NCI-H1105 treated with DMSO at 0.1 percent for 48 hours (cell line): ENCODE measurements at regions not wholly inside any gene's neighbourhood (a gene's known extent, or its start where the extent isn't known, plus 50 kb on each side); places are given as distances from the start of the nearest gene placed in this dataset.
A peak's percentile ranks its signal among the peaks of the same experiment; 100 is the strongest.

Experiments
- DNase-seq: peaks from one replicate; lab custom pipeline; 2025; lab: John Stamatoyannopoulos, UW

DNA sequence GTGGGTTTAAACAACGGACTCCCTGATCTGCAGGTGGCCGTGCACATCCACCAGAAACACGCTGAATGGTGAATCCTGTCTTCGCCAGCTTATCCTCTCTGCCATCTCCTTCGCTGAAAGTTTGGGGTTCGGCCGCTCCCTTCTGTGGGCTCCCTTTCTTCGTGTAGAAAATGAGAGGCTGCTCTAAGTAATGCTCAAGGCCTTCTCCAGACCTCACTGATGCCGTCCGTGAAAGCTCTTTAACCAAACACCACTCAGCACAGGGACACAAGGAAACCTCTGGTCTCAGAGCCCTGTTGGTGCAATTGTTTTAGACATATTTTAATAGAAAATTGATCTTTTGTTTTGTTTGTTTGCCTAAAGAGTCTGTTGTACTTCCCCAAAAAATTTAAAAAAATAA is 596.5 kb downstream of the IRX1 start:
- no peak for DNase-seq

DNA sequence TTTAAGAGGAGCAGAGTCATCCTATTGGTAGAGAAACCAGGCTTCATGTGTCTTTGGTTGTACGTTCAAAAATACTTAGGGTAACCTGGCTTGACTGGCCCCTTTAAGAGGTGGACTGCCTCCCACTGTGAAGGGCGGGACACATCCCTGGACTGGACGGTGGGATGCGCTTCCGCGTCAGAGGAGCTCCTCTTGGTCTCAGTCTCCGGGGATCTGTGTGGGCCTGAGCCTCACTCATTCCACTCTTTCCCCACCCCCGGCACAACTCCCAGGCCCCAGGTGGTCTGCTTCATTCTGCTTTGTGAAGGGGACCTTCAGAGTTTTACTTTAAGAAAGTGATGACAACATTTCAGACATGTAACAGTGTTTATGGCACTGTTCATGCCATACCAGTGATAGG is 601.1 kb downstream of the IRX1 start:
- no peak for DNase-seq

DNA sequence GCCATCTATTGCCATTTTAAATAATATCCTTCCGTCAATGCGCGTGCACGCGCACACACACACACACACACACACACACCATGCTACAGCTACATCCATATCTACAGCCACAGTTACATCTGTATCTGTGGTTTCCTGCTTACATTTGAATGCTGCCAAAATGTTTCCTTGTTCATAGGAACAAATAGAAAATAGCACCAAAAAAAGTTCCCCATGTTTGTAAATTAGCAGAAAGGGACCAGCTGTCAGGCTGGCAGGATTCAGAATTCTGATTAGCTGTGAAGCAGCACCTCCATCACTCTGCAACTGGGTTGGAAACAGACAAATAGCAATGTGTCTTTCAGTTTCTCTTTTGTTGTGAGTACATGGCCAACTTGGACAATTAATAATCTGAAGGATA is 601.5 kb downstream of the IRX1 start:
- DNase-seq, result no peak

DNA sequence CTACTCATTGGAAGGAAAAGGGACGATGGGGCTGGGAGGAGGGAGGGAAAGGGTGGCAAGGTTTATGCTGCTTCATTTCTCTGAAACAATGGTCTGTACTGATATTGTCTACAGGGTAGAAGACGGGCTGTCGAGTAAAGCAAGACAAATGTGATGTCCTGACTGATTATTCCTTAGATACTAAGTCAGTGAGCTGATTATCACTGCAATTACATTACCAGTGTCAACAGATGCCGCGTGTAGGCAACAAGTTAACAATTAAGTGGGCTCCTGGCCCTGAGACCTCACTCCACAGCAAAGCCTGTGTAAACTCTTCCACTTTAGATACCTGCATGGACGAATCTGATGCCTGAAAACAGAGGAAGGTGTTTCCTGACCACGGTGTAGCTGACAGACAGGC is 602.8 kb downstream of the IRX1 start:
- DNase-seq, result no peak

DNA sequence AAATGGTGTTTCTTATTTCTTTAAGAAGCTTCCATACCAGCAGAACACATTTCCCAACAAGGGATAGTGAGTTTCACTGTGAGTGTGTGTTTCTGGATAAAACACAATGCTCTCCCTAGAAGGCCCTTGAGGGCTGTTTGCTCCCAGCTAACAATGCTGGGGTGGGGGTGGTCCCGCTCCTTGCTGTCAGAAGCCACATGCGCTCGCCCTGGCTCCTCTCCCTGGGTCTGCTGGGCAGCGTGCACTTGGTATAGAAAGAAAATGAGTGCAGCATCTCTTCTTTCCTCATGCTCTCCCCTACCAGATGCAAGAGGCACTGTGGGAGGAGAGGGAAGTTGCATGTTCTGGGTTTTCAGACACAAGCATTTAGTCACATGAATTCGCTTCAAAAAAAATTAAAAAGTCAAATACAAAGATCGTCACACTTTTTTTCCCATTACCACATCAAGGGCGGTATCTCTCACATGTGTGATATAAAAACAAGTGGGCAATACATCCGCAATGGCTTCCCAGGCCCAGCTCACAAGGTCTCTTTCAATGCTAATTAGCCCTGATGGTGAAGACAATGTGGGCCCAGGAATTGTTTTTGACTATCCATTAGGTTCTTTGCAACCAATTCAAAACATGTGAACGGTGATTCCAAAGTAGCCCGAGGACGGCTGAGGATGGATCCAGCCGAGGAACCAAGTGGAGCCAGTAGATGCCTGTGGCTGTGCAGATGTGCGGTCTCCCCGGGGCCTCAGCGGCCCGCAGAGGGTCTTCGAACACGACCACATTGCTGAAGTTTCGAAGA is 603.6 kb downstream of the IRX1 start:
- no peak for DNase-seq

DNA sequence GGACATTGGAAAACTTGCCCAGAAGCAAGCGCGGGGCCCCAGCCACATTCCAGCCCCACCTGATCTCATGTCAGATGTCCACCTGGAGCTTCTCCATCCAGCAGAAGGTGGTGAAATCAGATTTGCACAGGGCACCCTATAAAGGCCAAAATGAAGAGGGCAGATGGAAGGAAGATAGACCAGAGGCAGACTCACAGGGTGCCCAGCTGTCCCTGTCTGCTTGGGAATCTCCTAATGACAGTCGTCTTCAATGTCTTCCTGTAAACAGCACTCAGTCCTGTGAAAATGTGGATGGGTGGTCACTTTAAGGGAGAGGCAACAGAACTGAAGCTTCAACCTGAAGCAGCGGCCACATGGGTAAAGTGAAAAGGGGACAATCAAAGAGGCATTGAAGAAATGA is 607.5 kb downstream of the IRX1 start:
- DNase-seq, result no peak

DNA sequence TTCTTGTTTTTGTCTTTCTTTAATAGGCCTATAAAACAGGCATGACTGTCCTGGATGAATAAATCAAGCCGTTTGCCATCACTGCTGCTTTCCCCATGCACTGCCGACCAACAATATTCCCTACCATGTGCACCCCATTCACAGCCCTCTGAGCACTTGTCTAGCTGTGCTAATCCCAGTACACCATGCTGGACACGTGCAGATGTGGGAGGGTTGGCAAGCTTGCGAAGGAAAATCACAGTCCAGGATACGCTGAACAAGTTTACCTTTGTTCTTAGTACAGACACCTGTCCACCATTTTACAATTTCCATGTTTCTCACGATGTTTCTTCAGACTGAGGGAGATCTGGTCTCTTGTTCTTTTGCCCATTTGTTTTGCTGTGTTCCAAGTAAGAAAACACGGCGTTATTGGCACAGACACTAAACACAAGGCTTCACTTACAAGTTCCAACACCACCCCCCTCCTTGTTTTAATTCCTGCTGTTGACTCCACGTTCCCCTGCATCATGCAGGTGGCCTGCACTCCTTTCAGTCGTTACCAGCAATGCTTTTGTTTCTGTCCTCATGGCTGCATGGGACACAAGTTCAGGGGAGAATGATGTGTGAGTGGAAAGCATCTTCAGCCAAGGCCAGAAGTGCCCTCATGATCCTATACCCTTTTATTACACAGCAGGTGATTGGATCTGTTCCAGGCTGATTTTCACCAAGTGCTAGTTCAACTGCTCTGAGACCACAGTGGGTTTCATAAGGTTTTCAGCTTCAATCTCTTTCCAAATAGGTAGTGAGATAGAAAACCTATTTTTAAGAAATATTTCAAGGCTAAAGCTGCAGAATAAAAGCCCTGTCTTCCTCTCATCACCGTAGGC is 608.9 kb downstream of the IRX1 start:
- peak; percentile 72 for DNase-seq

DNA sequence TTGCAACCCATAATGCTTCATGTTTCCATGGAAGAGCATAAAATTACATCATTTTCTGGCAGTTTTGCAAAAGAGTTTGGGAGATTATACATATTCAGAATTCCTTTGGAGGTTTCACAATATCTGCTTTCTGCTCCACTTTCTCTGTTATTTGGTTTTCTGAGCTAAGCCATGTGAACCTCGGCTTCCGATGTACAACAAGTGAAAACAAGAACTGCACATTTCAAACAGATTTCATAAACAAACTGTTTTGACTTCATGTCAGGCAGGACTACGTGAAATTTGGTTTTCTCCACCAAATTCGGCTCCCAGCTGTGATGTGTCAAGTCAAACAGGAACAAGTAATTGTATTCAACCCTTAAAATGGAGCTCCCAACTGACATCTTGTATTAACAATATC is 609.8 kb downstream of the IRX1 start:
- DNase-seq, result no peak

DNA sequence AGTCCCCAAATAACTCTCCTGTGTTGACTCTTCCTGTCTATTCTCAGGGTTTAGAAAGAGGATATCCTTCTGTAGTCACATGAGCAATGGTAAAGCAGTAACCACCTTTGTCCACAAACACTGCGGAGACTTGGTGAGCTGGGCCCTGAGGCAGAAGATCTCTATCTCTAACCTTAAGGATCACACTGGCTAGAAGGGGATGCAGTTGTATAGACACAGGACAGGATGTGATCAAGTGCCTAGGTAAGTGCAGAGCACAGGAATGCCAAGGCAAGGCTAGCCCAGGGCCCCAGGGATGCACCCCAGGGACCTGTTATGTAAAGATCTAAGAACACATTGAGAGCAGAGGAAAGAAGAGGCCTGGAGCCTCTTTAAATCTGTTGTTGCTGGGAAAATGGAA is 610.5 kb downstream of the IRX1 start:
- no peak for DNase-seq

DNA sequence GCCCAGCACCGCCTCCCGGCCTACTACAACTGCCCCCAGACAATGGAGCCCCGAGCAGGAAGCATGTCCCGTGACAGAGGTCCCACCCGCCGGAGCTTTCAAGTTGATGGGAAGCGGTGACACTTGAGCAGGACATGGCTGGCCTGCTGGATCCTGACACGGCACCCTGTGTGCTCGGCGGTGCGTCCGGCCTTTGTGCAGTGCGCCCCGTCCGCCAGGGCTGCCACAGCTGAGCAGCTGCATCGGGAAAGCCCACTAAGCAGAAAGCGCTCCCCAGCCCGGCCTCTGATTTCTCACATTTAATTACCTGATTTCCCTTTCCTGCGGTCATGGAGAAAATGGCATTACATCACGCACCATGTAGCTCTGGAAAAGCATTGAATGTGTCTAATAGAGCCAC is 611.9 kb downstream of the IRX1 start:
- DNase-seq, result no peak

DNA sequence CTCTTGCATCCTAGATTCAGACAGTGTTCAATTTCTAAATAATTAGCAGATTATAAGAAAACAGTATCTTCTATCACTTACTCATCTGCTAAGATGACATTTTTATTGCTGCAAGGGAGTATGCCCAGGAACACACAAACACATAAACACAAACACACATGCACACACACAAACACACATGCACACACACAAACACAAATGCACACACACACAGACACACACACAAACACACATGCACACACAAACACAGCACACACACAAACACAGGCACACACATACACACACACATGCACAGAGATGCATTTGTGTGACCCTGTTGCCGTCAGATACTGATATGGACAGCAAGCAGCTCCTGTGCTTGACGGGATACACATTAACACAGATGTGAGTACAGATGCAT is 612.9 kb downstream of the IRX1 start:
- DNase-seq, result no peak

DNA sequence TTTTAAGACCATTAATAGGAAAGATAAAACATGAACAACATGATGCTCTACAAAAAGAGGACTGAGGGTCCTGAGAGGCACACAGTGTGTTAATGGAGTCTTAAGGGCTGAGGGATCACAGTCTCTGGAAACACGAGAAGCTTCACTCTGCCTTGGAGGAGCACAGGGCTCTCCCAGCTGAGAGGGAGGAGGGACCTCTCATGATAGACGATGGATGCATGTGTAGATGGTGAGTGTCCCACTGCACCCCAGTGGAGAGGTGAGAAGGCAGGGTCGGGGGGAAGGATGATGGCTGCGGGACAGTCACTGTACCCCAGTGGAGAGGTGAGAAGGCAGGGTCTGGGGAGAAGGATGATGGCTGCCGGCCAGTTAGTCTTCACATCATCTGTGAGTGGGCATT is 613.4 kb downstream of the IRX1 start:
- DNase-seq, result no peak

DNA sequence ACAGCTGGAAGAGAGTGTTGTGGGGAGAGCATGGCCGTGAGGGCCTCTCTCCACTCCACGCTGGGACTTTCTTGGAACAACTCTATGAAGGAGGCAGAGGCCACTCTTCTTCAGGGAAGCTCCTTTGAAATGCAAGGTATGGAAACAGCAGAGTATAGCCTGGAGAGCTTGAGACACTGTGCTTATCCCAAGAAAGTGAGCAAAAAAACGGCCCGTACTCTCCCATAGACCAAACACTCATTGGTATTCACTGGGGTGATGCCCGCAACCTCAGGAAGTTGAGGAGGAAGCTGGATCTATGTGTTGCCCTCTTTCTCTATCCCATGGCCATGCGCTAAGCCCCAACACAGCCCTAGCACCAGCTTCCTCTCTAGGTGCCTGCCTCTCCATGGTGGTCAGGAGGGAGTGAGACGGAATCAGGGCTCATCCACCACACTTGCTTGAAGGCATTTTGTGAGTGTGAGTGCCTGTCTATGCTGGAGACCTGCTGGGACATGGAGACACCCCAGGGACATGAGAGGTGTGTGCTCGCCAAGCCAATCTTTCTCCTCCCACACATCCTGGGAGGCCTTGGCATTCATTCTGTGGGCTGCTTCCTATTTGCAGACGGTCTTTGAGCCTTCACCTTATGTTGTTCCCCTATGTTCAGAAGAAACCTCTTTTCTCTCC is 616.6 kb downstream of the IRX1 start:
- no peak for DNase-seq

DNA sequence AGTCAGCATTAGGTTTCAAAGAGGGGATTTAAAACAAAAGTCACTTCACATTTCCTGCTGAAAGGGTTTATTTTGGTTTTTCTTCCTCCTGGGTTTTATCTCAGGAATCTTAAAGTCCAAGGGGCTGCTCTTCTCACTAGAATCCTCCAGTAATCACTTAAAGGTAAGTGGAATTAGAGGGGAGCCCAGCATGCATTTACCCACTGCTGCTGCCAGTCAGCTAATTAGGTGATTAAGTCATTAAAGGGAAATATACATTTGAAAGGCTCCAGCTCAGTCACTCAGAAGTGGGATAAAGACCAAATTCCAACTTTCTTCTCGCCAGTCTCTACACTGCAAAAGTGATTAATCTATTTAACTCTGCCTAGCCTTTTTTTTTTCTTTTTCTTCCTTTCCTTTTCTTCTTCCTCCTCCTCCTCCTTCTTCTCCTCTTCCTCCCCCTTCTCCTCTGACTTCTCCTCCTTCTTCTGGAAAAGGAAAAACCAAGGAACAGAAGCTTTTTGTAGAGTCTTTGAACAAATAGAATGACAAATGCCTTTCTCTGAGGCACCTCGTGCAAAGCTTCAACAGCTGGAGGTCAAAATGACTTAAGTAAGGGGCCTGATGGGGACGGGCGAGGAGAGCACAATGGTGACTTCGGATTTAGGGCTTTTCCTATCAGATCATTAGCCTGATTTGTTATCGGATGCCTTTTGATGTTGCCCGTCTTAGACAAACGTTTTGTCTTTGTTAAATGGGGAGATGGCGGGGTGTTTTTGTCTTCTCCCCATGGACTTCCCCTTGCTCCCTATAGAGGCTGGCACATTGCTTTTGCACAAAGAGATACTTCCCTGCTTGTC is 617.6 kb downstream of the IRX1 start:
- peak; percentile 22 for DNase-seq

DNA sequence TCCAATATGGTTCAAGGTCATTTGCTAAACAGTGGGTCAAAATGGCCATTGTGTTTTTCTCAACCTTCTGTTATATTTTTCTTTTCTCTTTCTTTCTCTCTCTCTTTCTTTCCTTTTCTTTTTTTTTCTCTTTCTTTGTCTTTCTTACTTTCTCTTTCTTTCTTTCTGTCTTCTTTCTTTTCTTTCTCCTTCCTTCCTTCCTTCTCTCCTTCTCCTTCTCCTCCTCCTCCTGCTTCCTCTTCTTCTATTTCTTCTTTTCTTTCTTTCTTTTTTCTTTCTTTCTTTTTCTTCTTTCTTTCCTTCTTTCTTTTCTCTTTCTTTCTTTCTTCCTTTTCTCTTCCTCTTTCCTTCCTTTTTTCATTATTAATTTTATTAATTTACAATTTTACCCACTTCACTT is 619.5 kb downstream of the IRX1 start:
- DNase-seq, result no peak

DNA sequence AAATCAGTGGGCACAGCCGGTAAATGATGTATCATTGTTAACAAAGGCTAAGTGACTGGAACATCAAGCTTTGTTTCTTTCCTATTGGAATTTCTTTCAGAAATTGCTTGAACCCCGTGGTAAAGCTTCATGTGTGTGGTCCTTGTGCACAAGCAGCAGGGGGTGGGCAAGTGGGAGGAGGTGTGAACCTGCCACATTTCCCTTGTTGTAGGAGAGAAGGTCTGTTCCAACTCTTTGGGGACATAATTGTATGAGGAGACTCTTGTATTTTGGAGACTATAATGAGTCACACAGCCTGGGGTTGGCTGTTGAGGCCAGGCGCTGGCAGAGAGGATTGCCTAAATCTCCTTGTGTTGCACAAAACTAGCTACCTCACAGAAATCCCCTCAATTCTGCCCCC is 620.5 kb downstream of the IRX1 start:
- no peak for DNase-seq

DNA sequence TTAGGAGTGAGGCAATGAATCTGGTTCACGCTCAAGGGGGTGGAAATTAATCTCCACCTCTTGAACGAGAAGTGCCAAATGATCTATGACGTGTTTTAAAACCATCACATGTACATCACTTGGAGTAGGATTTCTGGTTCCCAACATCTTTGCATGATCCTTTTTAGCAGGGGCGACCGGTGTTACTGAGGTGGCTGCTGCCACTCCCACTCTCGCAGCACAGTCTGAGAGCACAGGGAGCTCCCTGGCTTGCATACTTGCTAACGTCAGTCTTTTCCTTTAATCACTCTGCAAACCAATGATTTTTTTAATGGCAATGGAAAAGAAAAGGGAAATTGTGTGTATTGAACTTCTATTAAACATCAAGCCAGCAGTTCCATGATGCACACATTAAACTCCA is 624.4 kb downstream of the IRX1 start:
- no peak for DNase-seq

DNA sequence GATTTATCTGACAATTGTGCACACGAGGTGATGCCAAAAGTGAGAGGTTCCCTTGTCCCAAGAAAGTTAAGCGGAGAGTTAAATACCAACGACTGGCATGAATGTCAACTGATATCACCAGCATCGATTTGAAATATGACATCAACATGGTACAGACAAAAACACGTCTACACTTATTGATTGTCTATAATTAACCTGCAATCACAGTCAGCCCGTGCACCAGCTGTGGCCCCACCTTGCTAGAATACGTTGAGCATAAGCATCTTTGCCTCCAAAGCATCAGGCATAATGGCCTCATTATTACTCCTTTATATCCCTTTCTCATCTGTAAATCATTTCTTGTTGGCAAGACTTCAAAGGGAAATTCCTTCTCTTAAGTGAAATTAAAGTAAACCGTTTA is 625.4 kb downstream of the IRX1 start:
- DNase-seq, result no peak

DNA sequence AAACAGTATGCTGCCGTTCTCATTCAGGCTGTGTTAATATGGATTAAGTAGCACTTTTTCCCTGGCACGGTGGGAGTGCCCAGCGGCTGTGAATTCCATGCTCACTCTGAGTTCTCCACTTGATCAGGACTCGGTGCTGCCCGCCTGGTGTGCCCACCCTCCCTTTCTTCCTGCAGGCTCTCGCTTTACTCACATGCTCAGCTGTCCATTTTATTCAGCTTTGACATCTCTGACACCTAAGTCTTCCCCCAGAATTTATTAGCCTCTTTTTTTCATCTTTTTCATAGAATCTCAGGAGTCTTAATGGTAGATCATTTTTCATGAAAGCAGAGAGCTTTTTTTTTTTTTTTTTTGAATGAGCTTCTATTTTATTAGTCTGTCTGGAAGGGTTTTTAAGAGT is 626.5 kb downstream of the IRX1 start:
- no peak for DNase-seq

DNA sequence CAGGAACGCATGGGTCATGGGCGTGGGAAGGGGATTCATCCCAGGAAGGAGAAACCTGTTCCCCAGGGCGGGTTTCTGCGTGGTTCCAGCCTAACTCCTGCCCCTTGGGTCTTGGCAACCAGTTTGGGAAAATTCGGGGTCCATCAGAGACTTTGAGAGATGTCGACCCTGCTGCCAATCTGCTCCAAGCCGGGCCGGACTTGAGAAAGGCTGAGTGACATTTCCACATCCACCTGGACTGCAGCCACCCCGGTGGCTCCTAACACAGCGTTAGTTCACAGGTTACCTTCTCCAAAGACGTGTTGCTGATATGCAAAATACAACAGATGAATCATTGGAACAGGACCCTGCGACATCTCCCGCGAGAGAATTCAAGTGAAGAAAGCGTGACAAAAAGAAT is 627.2 kb downstream of the IRX1 start:
- DNase-seq, result no peak

DNA sequence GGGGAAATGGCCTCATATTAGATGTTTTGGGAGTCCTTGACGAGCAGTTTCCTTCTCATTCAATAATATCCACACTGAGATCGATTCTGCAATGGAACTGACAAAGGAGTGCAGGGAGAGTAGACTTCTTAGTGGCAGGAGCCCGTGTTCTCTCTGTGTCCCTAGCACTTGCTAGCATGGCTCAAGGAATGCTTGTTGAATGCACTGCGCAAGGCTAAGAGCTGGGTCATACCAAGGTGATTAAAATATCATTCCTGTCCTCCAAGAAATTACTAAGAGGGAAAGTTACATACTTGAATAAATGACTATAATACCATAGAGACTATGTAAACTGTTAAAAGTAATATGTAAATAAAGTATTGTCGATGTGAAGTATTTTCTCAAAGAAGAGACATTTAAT is 630.1 kb downstream of the IRX1 start:
- DNase-seq, result no peak

DNA sequence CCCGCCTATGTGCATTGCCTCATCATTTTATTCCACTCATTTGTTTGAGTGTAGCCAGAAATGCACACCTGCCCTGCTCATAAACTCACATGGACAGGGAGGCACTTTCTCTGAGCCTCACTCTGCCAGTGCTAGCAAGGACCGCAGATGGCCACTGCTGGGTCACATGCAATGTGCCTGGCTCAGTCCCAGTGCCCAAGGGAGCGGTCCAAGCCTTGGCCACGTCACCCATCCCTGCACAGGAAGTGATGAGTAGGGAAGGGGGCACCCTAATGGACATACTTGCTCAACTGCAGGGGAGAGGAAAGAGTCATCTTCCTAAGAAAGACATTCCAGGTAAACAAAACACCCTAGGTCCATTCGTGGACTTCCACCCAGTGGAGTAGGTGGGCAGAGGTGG is 630.9 kb downstream of the IRX1 start:
- no peak for DNase-seq
